ENCODE measurements at regions not wholly inside any gene's neighbourhood (a gene's known extent, or its start where the extent isn't known, plus 50 kb on each side); places are given as distances from the start of the nearest gene placed in this dataset.

DNA sequence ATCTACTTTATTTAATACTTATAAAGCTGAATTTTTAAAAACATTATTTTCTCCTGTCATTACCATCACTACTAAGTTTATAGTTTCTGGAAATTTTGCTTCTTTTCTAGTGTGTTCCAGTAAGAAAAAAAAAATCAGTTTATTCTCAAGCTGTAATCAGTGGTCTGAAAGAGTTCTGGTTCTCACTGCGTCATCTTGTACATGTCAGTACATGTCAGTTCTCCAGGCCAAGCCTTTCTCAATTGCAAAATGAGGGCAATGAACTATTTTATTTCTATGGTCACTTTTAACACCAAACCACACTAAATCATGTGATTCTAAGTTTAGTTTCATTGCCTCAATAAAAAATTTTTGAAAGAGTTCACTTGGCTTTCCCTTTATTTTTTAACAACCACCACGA is 468.9 kb upstream of the LRFN5 start:
- Histone ChIP-seq H3K9me3 (no peaks in the 10 kb centered on the region), H3K36me3 (replicated peaks in 1 of 2; ENCODE audit: insufficient read depth in 1 of 2, low read depth in 2 of 2) (no peaks in the 10 kb centered on the region), H3K27me3 (no peaks in the 10 kb centered on the region), H3K27ac (no peak overlapping the region), H3K4me3 (no peak overlapping the region), H3K4me1 (no peaks in the 10 kb centered on the region)
- ATAC-seq (no peak), DNase-seq (no peak)
- WGBS, 2 donors: 73 to 79% methylated on average over 2 of the region's 2 CpGs
- intact Hi-C loops (cut with DNase I): no loop called here
- TF ChIP-seq POLR2A (IDR thresholded peaks at IDR 0.05) (no peak), CTCF (IDR thresholded peaks at IDR 0.05) (no peak)

GRCh38 chr14:41130274-41130673 is 476.4 kb upstream of the LRFN5 start:
- H3K9me3 ChIP-seq: no peaks in the 10 kb centered on the region
- intact Hi-C loops (cut with DNase I): no loop called here
- WGBS, 2 donors: 56 to 68% methylated on average over 2 of the region's 2 CpGs
- H3K4me1 ChIP-seq: no peaks in the 10 kb centered on the region
- no peaks in the 10 kb centered on the region for H3K27me3 ChIP-seq
- no peak for TF ChIP-seq CTCF (IDR thresholded peaks at IDR 0.05)
- H3K27ac ChIP-seq: no peak overlapping the region
- DNase-seq (no peak), ATAC-seq (no peak)
- no peaks in the 10 kb centered on the region for H3K36me3 ChIP-seq (replicated peaks in 1 of 2; ENCODE audit: insufficient read depth in 1 of 2, low read depth in 2 of 2)
- no peak overlapping the region for H3K4me3 ChIP-seq

- WGBS, 2 donors: 43 to 57% methylated on average over 4 of the region's 4 CpGs
- ATAC-seq (no peak), DNase-seq (no peak)
- intact Hi-C loops (cut with DNase I): no loop called here
- Histone ChIP-seq H3K9me3 (no peaks in the 10 kb centered on the region), H3K36me3 (replicated peaks in 1 of 2; ENCODE audit: insufficient read depth in 1 of 2, low read depth in 2 of 2) (no peaks in the 10 kb centered on the region), H3K4me1 (no peaks in the 10 kb centered on the region), H3K27ac (no peak overlapping the region), H3K4me3 (no peak overlapping the region), H3K27me3 (no peaks in the 10 kb centered on the region)
- TF ChIP-seq CTCF (IDR thresholded peaks at IDR 0.05) (no peak), POLR2A (IDR thresholded peaks at IDR 0.05) (no peak)
Observed at GRCh38 chr14:41120402-41120801, 486.3 kb upstream of the LRFN5 start.

DNA sequence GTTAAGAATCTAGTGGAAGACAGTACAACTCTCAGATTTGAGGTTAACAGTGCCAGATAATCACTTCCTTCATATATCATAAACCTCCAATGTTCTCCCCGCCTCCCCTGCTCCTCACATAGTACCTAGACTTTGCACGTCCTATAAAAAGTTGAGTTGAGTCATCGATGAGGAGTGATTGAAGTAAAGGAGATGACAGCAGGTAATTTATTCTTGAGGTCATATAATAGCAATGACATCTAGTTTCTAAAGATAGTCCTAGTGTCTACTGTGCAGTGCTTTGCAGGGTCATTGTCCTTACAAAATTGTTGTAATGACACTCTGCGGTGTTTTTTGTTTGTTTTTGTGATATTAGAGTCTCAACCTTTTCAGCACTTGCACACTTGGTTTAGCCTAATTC is 510.5 kb upstream of the LRFN5 start:
- no peak for ATAC-seq
- Histone ChIP-seq H3K27ac (no peak overlapping the region), H3K4me3 (no peak overlapping the region), H3K9me3 (no peaks in the 10 kb centered on the region), H3K4me1 (no peaks in the 10 kb centered on the region), H3K27me3 (no peaks in the 10 kb centered on the region), H3K36me3 (replicated peaks in 1 of 2; ENCODE audit: insufficient read depth in 1 of 2, low read depth in 2 of 2) (no peaks in the 10 kb centered on the region)
- DNase-seq: no peak
- 66 to 76% methylated on average over 4 of the region's 4 CpGs for WGBS, 2 donors
- TF ChIP-seq POLR2A (IDR thresholded peaks at IDR 0.05) (no peak), CTCF (IDR thresholded peaks at IDR 0.05) (no peak)
- intact Hi-C loops (cut with DNase I): no loop called here

DNA sequence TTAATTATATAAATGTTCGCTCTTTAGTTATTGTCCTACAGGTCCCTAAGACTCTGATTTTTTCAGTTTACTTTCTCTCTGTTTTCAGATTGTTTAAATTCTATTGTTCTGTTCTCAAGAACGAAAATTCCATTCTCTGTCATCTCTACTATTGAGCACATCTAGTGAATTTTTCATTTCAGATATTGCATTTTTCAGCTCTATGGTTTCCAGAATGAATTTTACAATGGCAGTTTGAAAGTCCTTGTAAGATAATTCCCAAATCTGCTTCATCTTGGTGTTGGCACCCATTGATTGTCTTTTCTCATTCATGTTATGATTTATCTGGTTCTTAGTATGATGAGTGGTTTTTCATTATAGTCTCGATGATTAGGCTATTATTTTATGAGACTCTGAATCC is 519.6 kb upstream of the LRFN5 start:
- TF ChIP-seq CTCF (IDR thresholded peaks at IDR 0.05) (no peak), POLR2A (IDR thresholded peaks at IDR 0.05) (no peak)
- Histone ChIP-seq H3K4me3 (no peak overlapping the region), H3K27me3 (no peaks in the 10 kb centered on the region), H3K9me3 (no peaks in the 10 kb centered on the region), H3K4me1 (no peaks in the 10 kb centered on the region), H3K36me3 (replicated peaks in 1 of 2; ENCODE audit: insufficient read depth in 1 of 2, low read depth in 2 of 2) (no peaks in the 10 kb centered on the region), H3K27ac (no peak overlapping the region)
- intact Hi-C loops (cut with DNase I): no loop called here
- no peak for DNase-seq
- 52 to 67% methylated on average over 3 of the region's 3 CpGs for WGBS, 2 donors
- no peak for ATAC-seq
